HCT116 (cell line): ENCODE measurements at regions not wholly inside any gene's neighbourhood (a gene's known extent, or its start where the extent isn't known, plus 50 kb on each side); places are given as distances from the start of the nearest gene placed in this dataset.

ENCODE experiments used
- ATAC-seq: fragments of 200-7000 bp; cut with Tn5 transposase; 2 replicates; pipeline ENCODE4 v1.9.1; 2020; ENCODE audit warnings: mild to moderate bottlenecking, moderate library complexity
- BruUV-seq: library from RNA; stranded (reverse); fragments of 400-500 nt; replicated peaks from 2 replicates; lab custom pipeline; 2021; lab: Mats Ljungman, UMichigan
- CTCF ChIA-PET: fragments of 300-600 bp; sonication (Branson Sonifier 250); formaldehyde crosslinking; loops from one replicate; lab custom pipeline; 2021; ENCODE audit warnings: antibody characterized with exemption; lab: Charles Lee
- POLR2A ChIA-PET: fragments of 300-600, 350-600 bp; sonication (Branson Sonifier 250); formaldehyde crosslinking; loops from one replicate; lab custom pipeline; 2021; ENCODE audit warnings: antibody characterized with exemption; lab: Charles Lee
- RAD21 ChIA-PET, 2 experiments: fragments of 300-600 bp; sonication (Branson Sonifier 250); formaldehyde crosslinking; loops; one replicate each; lab custom pipeline; 2023; ENCODE audit warnings: low total read pairs in 2 of 2; ENCODE audit not compliant: uncharacterized antibody in 2 of 2, unreplicated experiment in 2 of 2, low non-redundant PET in 1 of 2; lab: Charles Lee
- DNase-seq: peaks from one replicate; pipeline ENCODE4 v3.0.0-alpha.2; 2010; ENCODE audit warnings: low read depth, low spot score
- H2AFZ ChIP-seq: fragments of 200-600 bp; shearing (Covaris generic), sonication (generic); 2 replicates; pipeline ENCODE4 v1.6.1; 2017; ENCODE audit warnings: low read depth, mixed run types, mixed read lengths, antibody characterized with exemption, low read length; ENCODE audit not compliant: poor library complexity, severe bottlenecking
- H3K27ac ChIP-seq: 2 replicates; pipeline ENCODE4 v1.5.1; 2012; ENCODE audit warnings: low read depth, low read length
- H3K27me3 ChIP-seq: fragments of 200-600 bp; sonication (generic); 2 replicates; pipeline ENCODE4 v1.6.1; 2016; ENCODE audit warnings: mixed run types, low read length, mixed read lengths; ENCODE audit not compliant: insufficient read depth
- H3K36me3 ChIP-seq, 2 experiments: fragments of 200-500 bp in 1 of 2; fragments of 200-600 bp in 1 of 2; sonication (Bioruptor generic) in 1 of 2; sonication (generic) in 1 of 2; 2 replicates each; pipeline versions ENCODE4 v1.5.1 to v1.6.1; 2014 to 2016; ENCODE audit warnings: low read length in 2 of 2, inconsistent platforms in 1 of 2, mixed read lengths in 1 of 2, mixed run types in 1 of 2; ENCODE audit not compliant: insufficient read depth in 2 of 2, control insufficient read depth in 1 of 2
- H3K4me1 ChIP-seq, 2 experiments: fragments of 200-600 bp in 1 of 2; sonication (generic) in 1 of 2; 2 replicates each; pipeline versions ENCODE4 v1.5.1 to v1.6.1; 2012 to 2017; ENCODE audit warnings: low read length in 2 of 2, inconsistent platforms in 1 of 2, mild to moderate bottlenecking in 1 of 2, mixed read lengths in 1 of 2, mixed run types in 1 of 2, moderate library complexity in 1 of 2; ENCODE audit not compliant: insufficient read depth in 2 of 2, control insufficient read depth in 1 of 2
- H3K4me2 ChIP-seq: fragments of 200-600 bp; sonication (generic); 2 replicates; pipeline ENCODE4 v1.6.1; 2017; ENCODE audit warnings: mixed run types, low read length, mixed read lengths
- H3K4me3 ChIP-seq, 2 experiments: fragments of 200-600 bp in 1 of 2; sonication (generic) in 1 of 2; replicated peaks in 1 of 2; 2 replicates each; pipeline ENCODE4 v1.5.1; 2011 to 2016; ENCODE audit warnings: low read length in 2 of 2, control low read depth in 1 of 2, low read depth in 1 of 2, mild to moderate bottlenecking in 1 of 2, mixed read lengths in 1 of 2, mixed run types in 1 of 2
- H3K79me2 ChIP-seq: fragments of 200-600 bp; sonication (generic); 2 replicates; pipeline ENCODE4 v1.6.1; 2017; ENCODE audit warnings: mild to moderate bottlenecking, mixed run types, low read length, moderate library complexity, mixed read lengths; ENCODE audit not compliant: insufficient read depth
- H3K9ac ChIP-seq: fragments of 200-600 bp; sonication (generic); 2 replicates; pipeline ENCODE4 v1.6.1; 2016; ENCODE audit warnings: low read length, mixed read lengths
- H3K9me2 ChIP-seq: fragments of 200-600 bp; sonication (generic), shearing (Covaris generic); 2 replicates; pipeline ENCODE4 v1.6.1; 2017; ENCODE audit warnings: mixed run types, mild to moderate bottlenecking, moderate library complexity; ENCODE audit not compliant: insufficient read depth
- H3K9me3 ChIP-seq, 2 experiments: fragments of 200-500 bp in 1 of 2; fragments of 200-600 bp in 1 of 2; sonication (Bioruptor generic) in 1 of 2; sonication (generic) in 1 of 2; 2 replicates each; pipeline ENCODE4 v1.6.1; 2014 to 2017; ENCODE audit warnings: low read length in 2 of 2, mixed read lengths in 2 of 2, inconsistent platforms in 1 of 2, low read depth in 1 of 2, mild to moderate bottlenecking in 1 of 2, mixed run types in 1 of 2, moderate library complexity in 1 of 2; ENCODE audit not compliant: control insufficient read depth in 1 of 2, insufficient read depth in 1 of 2
- H4K20me1 ChIP-seq: fragments of 200-600 bp; sonication (generic), shearing (Covaris generic); 2 replicates; pipeline ENCODE4 v1.6.1; 2017; ENCODE audit warnings: mixed run types, mild to moderate bottlenecking, moderate library complexity; ENCODE audit not compliant: insufficient read depth
- CBX3 ChIP-seq: IDR thresholded peaks from 2 replicates; pipeline ENCODE4 v1.6.1; 2012; ENCODE audit warnings: low read depth
- EGR1 ChIP-seq: IDR thresholded peaks from 2 replicates; pipeline ENCODE4 v1.6.1; 2012; ENCODE audit warnings: low read depth
- ELF1 ChIP-seq: IDR thresholded peaks from 2 replicates; pipeline ENCODE4 v1.6.1; 2012; ENCODE audit warnings: low read depth, borderline replicate concordance
- EZH2 ChIP-seq: fragments of 200-600 bp; sonication (generic); IDR thresholded peaks from 2 replicates; pipeline ENCODE4 v1.6.1; 2017; ENCODE audit warnings: antibody characterized with exemption, mixed run types
- EZH2phosphoT487 ChIP-seq: fragments of 200-600 bp; IDR thresholded peaks from 2 replicates; pipeline ENCODE4 v1.6.1; 2018; ENCODE audit warnings: antibody characterized with exemption, borderline replicate concordance
- FOSL1 ChIP-seq: IDR thresholded peaks from 2 replicates; pipeline ENCODE4 v1.6.1; 2012; ENCODE audit warnings: low read depth
- POLR2AphosphoS5 ChIP-seq: IDR thresholded peaks from 2 replicates; pipeline ENCODE4 v1.6.1; 2011; ENCODE audit warnings: mild to moderate bottlenecking, low read depth, low read length, moderate library complexity
- SIN3A ChIP-seq: IDR thresholded peaks from 2 replicates; pipeline ENCODE4 v1.6.1; 2012; ENCODE audit warnings: low read depth
- SRF ChIP-seq: IDR thresholded peaks from 2 replicates; pipeline ENCODE4 v1.6.1; 2012; ENCODE audit warnings: low read depth
- YY1 ChIP-seq: IDR thresholded peaks from 2 replicates; pipeline ENCODE4 v1.6.1; 2011; ENCODE audit warnings: low read length, low read depth, moderate library complexity, mild to moderate bottlenecking; ENCODE audit not compliant: insufficient replicate concordance; ENCODE audit errors: extremely low read depth
- ZBTB33 ChIP-seq: IDR thresholded peaks from 2 replicates; pipeline ENCODE4 v1.6.1; 2011; ENCODE audit warnings: mild to moderate bottlenecking, low read length, moderate library complexity; ENCODE audit not compliant: insufficient replicate concordance; ENCODE audit errors: extremely low read depth
- ZFX ChIP-seq: fragments of 450-650 bp; IDR thresholded peaks from 2 replicates; pipeline ENCODE4 v1.6.1; 2017
- ZNF274 ChIP-seq: fragments of 200-500 bp; sonication (Bioruptor generic); IDR thresholded peaks from 2 replicates; pipeline ENCODE4 v1.6.1; 2014; ENCODE audit warnings: mild to moderate bottlenecking, low read depth, low read length, inconsistent platforms
- intact Hi-C: fragments of 100-400 bp; cut with micrococcal nuclease; formaldehyde crosslinking; loops from 2 replicates; pipeline ENCODE4 v1.10.0; 2022

GRCh38 chr11:127108838-127109237 is 108.3 kb upstream of the KIRREL3 start:
- Histone ChIP-seq H3K9me3 (peaks cover 0 to 7% of the 10 kb centered on the region in 2 experiments; a peak in 2 of 4 replicates), H3K4me1 (no peaks in the 10 kb centered on the region), H3K27ac (no peak overlapping the region), H3K9ac (no peak overlapping the region), H4K20me1 (no peaks in the 10 kb centered on the region), H3K4me2 (no peak overlapping the region), H2AFZ (no peak overlapping the region), H3K27me3 (no peaks in the 10 kb centered on the region), H3K79me2 (no peaks in the 10 kb centered on the region), H3K36me3 (no peaks in the 10 kb centered on the region), H3K9me2 (no peaks in the 10 kb centered on the region), H3K4me3 (no peak overlapping the region)
- DNase-seq = no peak
- ChIA-PET POLR2A (no interaction called here), RAD21 (no interaction called here), CTCF (no interaction called here)
- no peak for ATAC-seq
- no peak for TF ChIP-seq EZH2phosphoT487
- no peak for TF ChIP-seq SIN3A
- TF ChIP-seq POLR2AphosphoS5 = no peak
- no peak for TF ChIP-seq FOSL1
- no peak for TF ChIP-seq YY1
- TF ChIP-seq ZFX = no peak
- TF ChIP-seq EGR1 = no peak
- no peak for TF ChIP-seq CBX3
- TF ChIP-seq ZNF274 = no peak
- no peak for TF ChIP-seq SRF
- TF ChIP-seq ELF1 = no peak
- TF ChIP-seq ZBTB33 = no peak
- no peak for TF ChIP-seq EZH2
- intact Hi-C loops = no loop called here
- no TSS peak for BruUV-seq
